Brain microvascular endothelial cell (primary cell): ENCODE measurements at regions not wholly inside any gene's neighbourhood (a gene's known extent, or its start where the extent isn't known, plus 50 kb on each side); places are given as distances from the start of the nearest gene placed in this dataset.

ENCODE experiments used
- DNase-seq: peaks from one replicate; pipeline ENCODE4 v3.0.0-alpha.2; 2020
- H3K27ac ChIP-seq: fragments of 250-450 bp; sonication (Bioruptor Pico); 2 replicates; pipeline ENCODE4 v1.5.1; 2020; ENCODE audit warnings: mild to moderate bottlenecking, moderate library complexity
- H3K27me3 ChIP-seq: fragments of 250-450 bp; sonication (Bioruptor Pico); replicated peaks from 2 replicates; pipeline ENCODE4 v1.5.1; 2020; ENCODE audit warnings: mild to moderate bottlenecking
- H3K36me3 ChIP-seq: fragments of 250-450 bp; sonication (Bioruptor Pico); replicated peaks from 2 replicates; pipeline ENCODE4 v1.5.1; 2020; ENCODE audit warnings: mild to moderate bottlenecking
- H3K4me3 ChIP-seq: 2 replicates; pipeline ENCODE4 v1.5.1; 2011; ENCODE audit warnings: low read depth, mild to moderate bottlenecking, control low read depth, low read length, moderate library complexity
- CTCF ChIP-seq: IDR thresholded peaks from 2 replicates; pipeline ENCODE4 v1.5.1; 2011; ENCODE audit warnings: low read depth, mild to moderate bottlenecking, moderate library complexity, low read length, control low read depth, inconsistent platforms; ENCODE audit errors: missing control alignments
- in situ Hi-C: cut with HindIII; loops from 2 replicates; pipeline ENCODE4 v1.10.0; 2017; ENCODE audit warnings: low sequenced_read_pairs, low pct_ligation_motif_present

- H3K27me3 ChIP-seq, result no peaks in the 10 kb centered on the region
- no peak overlapping the region for H3K4me3 ChIP-seq
- no peak for DNase-seq
- no peak for TF ChIP-seq CTCF
- in situ Hi-C loops, result no loop called here
- H3K27ac ChIP-seq, result no peak overlapping the region
- no peaks in the 10 kb centered on the region for H3K36me3 ChIP-seq
Observed at GRCh38 chr10:131700506-131700905, 200.3 kb upstream of the PPP2R2D start.

- Histone ChIP-seq H3K27ac (no peak overlapping the region), H3K36me3 (no peaks in the 10 kb centered on the region), H3K4me3 (no peak overlapping the region), H3K27me3 (no peaks in the 10 kb centered on the region)
- no peak for DNase-seq
- no peak for TF ChIP-seq CTCF
- in situ Hi-C loops, result no loop called here
Observed at GRCh38 chr10:131701131-131701947, 199.5 kb upstream of the PPP2R2D start.

GRCh38 chr10:131702531-131703356, 198.1 kb upstream of the PPP2R2D start:
- in situ Hi-C loops, result no loop called here
- Histone ChIP-seq H3K36me3 (no peaks in the 10 kb centered on the region), H3K4me3 (no peak overlapping the region), H3K27ac (no peak overlapping the region), H3K27me3 (no peaks in the 10 kb centered on the region)
- no peak for DNase-seq
- no peak for TF ChIP-seq CTCF

DNA sequence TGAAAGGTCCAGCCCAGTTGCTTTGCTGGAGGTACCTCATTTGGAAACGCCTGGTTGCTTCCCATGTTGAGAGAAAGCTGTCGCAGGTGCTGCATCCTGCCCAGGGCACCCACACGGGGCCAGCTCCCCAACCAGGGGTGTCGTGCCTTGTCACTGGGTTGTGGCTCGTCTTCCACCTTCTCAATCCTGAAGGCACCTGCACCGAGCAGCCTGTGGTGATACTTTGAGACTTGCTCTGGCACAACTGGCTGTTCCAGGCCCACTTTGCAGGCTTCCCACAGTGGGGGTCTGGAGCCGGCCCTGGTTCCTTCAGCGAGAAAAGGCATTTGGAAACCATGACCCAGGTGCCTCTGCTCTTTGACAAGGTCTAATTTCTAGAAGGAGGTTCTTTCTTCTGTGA, 197.3 kb upstream of the PPP2R2D start:
- no peaks in the 10 kb centered on the region for H3K36me3 ChIP-seq
- TF ChIP-seq CTCF, result no peak
- no peak overlapping the region for H3K4me3 ChIP-seq
- DNase-seq, result no peak
- in situ Hi-C loops, result no loop called here
- no peak overlapping the region for H3K27ac ChIP-seq
- H3K27me3 ChIP-seq, result no peaks in the 10 kb centered on the region

DNA sequence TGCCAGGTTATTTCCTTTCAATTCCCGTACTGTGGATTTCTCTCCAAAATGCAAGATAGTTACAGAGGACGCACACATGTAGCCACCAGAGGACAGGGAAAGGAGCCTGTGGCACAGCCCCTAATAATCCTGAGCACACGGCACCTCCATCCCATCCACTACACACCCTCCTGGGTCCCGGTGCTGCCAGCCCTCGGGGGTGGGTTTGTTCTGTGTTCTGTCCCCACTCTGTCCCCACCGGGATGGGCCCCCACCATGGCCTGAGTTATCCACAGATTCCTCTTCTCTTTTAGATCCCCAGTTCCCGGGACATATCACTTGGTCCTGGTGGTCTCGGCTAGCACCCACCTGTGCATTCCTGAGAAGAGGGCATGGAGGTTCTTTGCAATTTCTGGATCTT, 196.9 kb upstream of the PPP2R2D start:
- in situ Hi-C loops, result no loop called here
- H3K4me3 ChIP-seq, result no peak overlapping the region
- no peaks in the 10 kb centered on the region for H3K36me3 ChIP-seq
- DNase-seq, result no peak
- no peak overlapping the region for H3K27ac ChIP-seq
- H3K27me3 ChIP-seq, result no peaks in the 10 kb centered on the region
- TF ChIP-seq CTCF, result no peak
